ENCODE measurements at regions not wholly inside any gene's neighbourhood (a gene's known extent, or its start where the extent isn't known, plus 50 kb on each side); places are given as distances from the start of the nearest gene placed in this dataset.

DNA sequence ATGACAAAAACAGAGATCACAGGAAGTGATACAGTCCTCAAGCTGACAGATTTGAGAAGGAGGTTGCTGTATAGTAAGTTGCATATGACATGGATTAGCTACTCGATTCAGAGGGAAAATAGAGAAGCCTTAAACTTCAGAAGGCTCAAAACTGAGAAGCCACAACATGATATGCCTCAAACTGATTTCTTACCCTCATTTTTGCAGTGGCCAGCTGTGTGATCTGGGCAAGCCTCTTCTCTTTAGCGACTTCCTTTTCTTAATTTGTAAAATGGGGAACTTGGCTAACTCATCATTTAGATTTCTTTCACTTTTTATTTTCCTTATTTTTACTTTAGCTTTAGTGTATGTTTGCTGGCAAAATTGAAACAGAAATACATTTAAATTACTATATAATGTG is 421.1 kb downstream of the KIF4B start:
- WGBS (ENCODE audit: insufficient coverage, low coverage, missing lambda C conversion rate) = 4% methylated on average over 2 of the region's 2 CpGs
- intact Hi-C loops (cut with micrococcal nuclease) (no loop called here), in situ Hi-C loops (cut with MboI) (loop anchor here (5.0 kb wide), 1 partner anchor 58 kb away; no protein-coding TSS in a partner anchor)
- ATAC-seq (no peak), FAIRE-seq (no peak), DNase-seq (ENCODE audit: extremely low read depth in 1 of 4, low spot score in 3 of 4) (no peak)
- TF ChIP-seq MAFK (IDR thresholded peaks at IDR 0.05; ENCODE audit: low read length) = no peak
- no peak for TF ChIP-seq ZNF134 (CRISPR knock-in tag; conservative IDR thresholded peaks at IDR 0.05)
- no peak for TF ChIP-seq ZNF324 (CRISPR knock-in tag; IDR thresholded peaks at IDR 0.05)
- TF ChIP-seq MTA3 (IDR thresholded peaks at IDR 0.05; ENCODE audit: borderline replicate concordance) = no peak
- TF ChIP-seq, protein P1, sequence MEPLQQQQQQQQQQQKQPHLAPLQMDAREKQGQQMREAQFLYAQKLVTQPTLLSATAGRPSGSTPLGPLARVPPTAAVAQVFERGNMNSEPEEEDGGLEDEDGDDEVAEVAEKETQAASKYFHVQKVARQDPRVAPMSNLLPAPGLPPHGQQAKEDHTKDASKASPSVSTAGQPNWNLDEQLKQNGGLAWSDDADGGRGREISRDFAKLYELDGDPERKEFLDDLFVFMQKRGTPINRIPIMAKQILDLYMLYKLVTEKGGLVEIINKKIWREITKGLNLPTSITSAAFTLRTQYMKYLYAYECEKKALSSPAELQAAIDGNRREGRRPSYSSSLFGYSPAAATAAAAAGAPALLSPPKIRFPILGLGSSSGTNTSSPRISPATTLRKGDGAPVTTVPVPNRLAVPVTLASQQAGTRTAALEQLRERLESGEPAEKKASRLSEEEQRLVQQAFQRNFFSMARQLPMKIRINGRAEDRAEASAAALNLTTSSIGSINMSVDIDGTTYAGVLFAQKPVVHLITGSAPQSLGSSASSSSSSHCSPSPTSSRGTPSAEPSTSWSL (CRISPR knock-in tag; IDR thresholded peaks at IDR 0.05; ENCODE audit: borderline replicate concordance) = no peak
- no peak for TF ChIP-seq KDM4B (IDR thresholded peaks at IDR 0.05; ENCODE audit: borderline replicate concordance in 2 of 2, low read depth in 1 of 2)
- no peak for TF ChIP-seq TRIM24 (IDR thresholded peaks at IDR 0.05)
- TF ChIP-seq SMC3 (conservative IDR thresholded peaks at IDR 0.05; ENCODE audit: insufficient read depth, low read depth, low read length) = no peak
- TF ChIP-seq ZNF436 (CRISPR knock-in tag; IDR thresholded peaks at IDR 0.05) = no peak
- no peak for TF ChIP-seq JUND (IDR thresholded peaks at IDR 0.05; ENCODE audit: borderline replicate concordance, low read depth, low read length)
- TF ChIP-seq JUND (tag; IDR thresholded peaks at IDR 0.05; ENCODE audit: borderline replicate concordance, low read depth, low read length) = no peak
- TF ChIP-seq MTA1 (IDR thresholded peaks at IDR 0.05; ENCODE audit: borderline replicate concordance) = no peak
- TF ChIP-seq, protein P2, sequence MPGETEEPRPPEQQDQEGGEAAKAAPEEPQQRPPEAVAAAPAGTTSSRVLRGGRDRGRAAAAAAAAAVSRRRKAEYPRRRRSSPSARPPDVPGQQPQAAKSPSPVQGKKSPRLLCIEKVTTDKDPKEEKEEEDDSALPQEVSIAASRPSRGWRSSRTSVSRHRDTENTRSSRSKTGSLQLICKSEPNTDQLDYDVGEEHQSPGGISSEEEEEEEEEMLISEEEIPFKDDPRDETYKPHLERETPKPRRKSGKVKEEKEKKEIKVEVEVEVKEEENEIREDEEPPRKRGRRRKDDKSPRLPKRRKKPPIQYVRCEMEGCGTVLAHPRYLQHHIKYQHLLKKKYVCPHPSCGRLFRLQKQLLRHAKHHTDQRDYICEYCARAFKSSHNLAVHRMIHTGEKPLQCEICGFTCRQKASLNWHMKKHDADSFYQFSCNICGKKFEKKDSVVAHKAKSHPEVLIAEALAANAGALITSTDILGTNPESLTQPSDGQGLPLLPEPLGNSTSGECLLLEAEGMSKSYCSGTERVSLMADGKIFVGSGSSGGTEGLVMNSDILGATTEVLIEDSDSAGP (CRISPR knock-in tag; IDR thresholded peaks at IDR 0.05) = no peak
- no peak for TF ChIP-seq RBM17 (IDR thresholded peaks at IDR 0.05; ENCODE audit: borderline replicate concordance, low read depth, low read length)
- no peak for TF ChIP-seq JUN (IDR thresholded peaks at IDR 0.05; ENCODE audit: borderline replicate concordance, low read depth, low read length)
- no peak for TF ChIP-seq JUN (CRISPR knock-in tag; IDR thresholded peaks at IDR 0.05; ENCODE audit: borderline replicate concordance)
- TF ChIP-seq SNRNP70 (optimal IDR thresholded peaks at IDR 0.05; ENCODE audit: low read depth, low read length) = no peak
- Histone ChIP-seq H3K4me2 (ENCODE audit: insufficient read depth, low read length) (no peak overlapping the region), H3K9me1 (ENCODE audit: control insufficient read depth, insufficient read depth, low read length) (no peaks in the 10 kb centered on the region), H2AFZ (ENCODE audit: low read depth, low read length) (no peak overlapping the region), H3K9me3 (replicated peaks; ENCODE audit: control insufficient read depth, insufficient read depth, low read depth, low read length) (no peaks in the 10 kb centered on the region), H4K20me1 (replicated peaks; ENCODE audit: control insufficient read depth, insufficient read depth, low read length) (no peaks in the 10 kb centered on the region), H3K4me3 (no peak overlapping the region), H3K9ac (ENCODE audit: insufficient read depth in 1 of 2, low read depth in 2 of 2, low read length in 2 of 2) (no peak overlapping the region), H3K4me1 (replicated peaks in 1 of 2; ENCODE audit: control insufficient read depth in 2 of 2, insufficient read depth in 2 of 2, low read length in 2 of 2) (no peaks in the 10 kb centered on the region), H3K79me2 (ENCODE audit: control insufficient read depth, insufficient read depth, low read length) (no peaks in the 10 kb centered on the region), H3K27me3 (ENCODE audit: control insufficient read depth in 2 of 2, insufficient read depth in 2 of 2, low read length in 2 of 2) (no peaks in the 10 kb centered on the region), H3K36me3 (ENCODE audit: control insufficient read depth, insufficient read depth, low read length) (no peaks in the 10 kb centered on the region), H3K27ac (ENCODE audit: extremely low read depth, low read depth, low read length) (no peak overlapping the region)
- ChIA-PET CTCF (ENCODE audit: low intra/inter-chr PET ratio) (no interaction called here), POLR2A (no interaction called here)
- no TSS peak for BruUV-seq (replicated peaks)
